HG03097 (cell line): ENCODE measurements at regions not wholly inside any gene's neighbourhood (a gene's known extent, or its start where the extent isn't known, plus 50 kb on each side); places are given as distances from the start of the nearest gene placed in this dataset.
"Not testable (repeated sequence)": the region's sequence is repeated elsewhere in the genome, so short reads cannot be mapped to it uniquely, and the experiment has no call there.

ENCODE experiments used
- ATAC-seq: cut with Tn5 transposase; IDR thresholded peaks from one replicate; pipeline ENCODE4 v1.9.1; 2021; ENCODE audit not compliant: unreplicated experiment, low FRiP score

GRCh38 chr1:148432318-148432717 lies 50.8 kb downstream of the PPIAL4G start:
- ATAC-seq: not testable (repeated sequence)

GRCh38 chr1:148429856-148430255 lies 53.2 kb downstream of the PPIAL4G start:
- ATAC-seq: not testable (repeated sequence)

GRCh38 chr1:148426940-148427611 lies 56.0 kb downstream of the PPIAL4G start:
- ATAC-seq: not testable (repeated sequence)

GRCh38 chr1:148426385-148426784 lies 56.7 kb downstream of the PPIAL4G start:
- not testable (repeated sequence) for ATAC-seq

GRCh38 chr1:148424143-148425003 lies 58.7 kb downstream of the PPIAL4G start:
- not testable (repeated sequence) for ATAC-seq

GRCh38 chr1:148422921-148423320 lies 60.2 kb downstream of the PPIAL4G start:
- not testable (repeated sequence) for ATAC-seq

GRCh38 chr1:148417241-148417640 lies 65.9 kb downstream of the PPIAL4G start:
- ATAC-seq: not testable (repeated sequence)

GRCh38 chr1:148413385-148413784 lies 69.7 kb downstream of the PPIAL4G start:
- not testable (repeated sequence) for ATAC-seq

GRCh38 chr1:148404786-148405568 lies 78.1 kb downstream of the PPIAL4G start:
- ATAC-seq: not testable (repeated sequence)

- not testable (repeated sequence) for ATAC-seq
These were observed 79.2 kb downstream of the PPIAL4G start for GRCh38 chr1:148403925-148404324.

GRCh38 chr1:148403085-148403456 lies 80.0 kb downstream of the PPIAL4G start:
- not testable (repeated sequence) for ATAC-seq

- not testable (repeated sequence) for ATAC-seq
These were observed 80.7 kb downstream of the PPIAL4G start for GRCh38 chr1:148402152-148403084.

GRCh38 chr1:148397516-148397915 lies 85.6 kb downstream of the PPIAL4G start:
- not testable (repeated sequence) for ATAC-seq

- ATAC-seq: not testable (repeated sequence)
These were observed 90.6 kb downstream of the PPIAL4G start for GRCh38 chr1:148392505-148392904.

- not testable (repeated sequence) for ATAC-seq
These were observed 91.8 kb downstream of the PPIAL4G start for GRCh38 chr1:148391323-148391722.

GRCh38 chr1:148389027-148389339 lies 94.1 kb downstream of the PPIAL4G start:
- ATAC-seq: no peak

- no peak for ATAC-seq
These were observed 94.7 kb downstream of the PPIAL4G start for GRCh38 chr1:148388260-148389026.

GRCh38 chr1:148387949-148388259 lies 95.2 kb downstream of the PPIAL4G start:
- not testable (repeated sequence) for ATAC-seq
